GM21515 (cell line): ENCODE measurements at regions not wholly inside any gene's neighbourhood (a gene's known extent, or its start where the extent isn't known, plus 50 kb on each side); places are given as distances from the start of the nearest gene placed in this dataset.

Experiments used
- ATAC-seq: cut with Tn5 transposase; IDR thresholded peaks from one replicate; pipeline ENCODE4 v1.9.1; 2021; ENCODE audit not compliant: unreplicated experiment

DNA sequence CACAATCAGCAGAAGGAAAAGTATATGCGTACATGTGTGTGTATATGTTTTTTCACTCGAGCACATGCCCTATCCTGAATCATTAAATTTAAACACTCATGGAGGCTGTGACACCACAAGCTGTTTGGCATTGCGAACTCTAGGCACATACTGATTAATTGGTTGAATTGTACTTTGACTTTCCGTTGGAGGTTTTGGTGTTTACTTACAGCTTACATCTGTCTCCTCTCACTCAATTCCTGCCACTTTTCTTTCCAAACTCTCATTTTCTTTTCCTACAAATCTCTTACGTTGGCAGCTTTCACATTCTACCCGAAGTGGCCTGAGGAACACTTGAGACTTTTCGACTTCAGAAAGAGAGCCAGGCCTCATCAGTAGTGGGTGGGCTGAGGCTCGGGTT, 434.1 kb upstream of the SEMA6D start:
- ATAC-seq = no peak

- ATAC-seq = no peak
These were observed 428.5 kb upstream of the SEMA6D start for GRCh38 chr15:47288794-47289193.

GRCh38 chr15:47289656-47290055, 427.6 kb upstream of the SEMA6D start:
- no peak for ATAC-seq

GRCh38 chr15:47291767-47292166, 425.5 kb upstream of the SEMA6D start:
- ATAC-seq = no peak

- ATAC-seq = no peak
These were observed 424.6 kb upstream of the SEMA6D start for GRCh38 chr15:47292638-47293190.

DNA sequence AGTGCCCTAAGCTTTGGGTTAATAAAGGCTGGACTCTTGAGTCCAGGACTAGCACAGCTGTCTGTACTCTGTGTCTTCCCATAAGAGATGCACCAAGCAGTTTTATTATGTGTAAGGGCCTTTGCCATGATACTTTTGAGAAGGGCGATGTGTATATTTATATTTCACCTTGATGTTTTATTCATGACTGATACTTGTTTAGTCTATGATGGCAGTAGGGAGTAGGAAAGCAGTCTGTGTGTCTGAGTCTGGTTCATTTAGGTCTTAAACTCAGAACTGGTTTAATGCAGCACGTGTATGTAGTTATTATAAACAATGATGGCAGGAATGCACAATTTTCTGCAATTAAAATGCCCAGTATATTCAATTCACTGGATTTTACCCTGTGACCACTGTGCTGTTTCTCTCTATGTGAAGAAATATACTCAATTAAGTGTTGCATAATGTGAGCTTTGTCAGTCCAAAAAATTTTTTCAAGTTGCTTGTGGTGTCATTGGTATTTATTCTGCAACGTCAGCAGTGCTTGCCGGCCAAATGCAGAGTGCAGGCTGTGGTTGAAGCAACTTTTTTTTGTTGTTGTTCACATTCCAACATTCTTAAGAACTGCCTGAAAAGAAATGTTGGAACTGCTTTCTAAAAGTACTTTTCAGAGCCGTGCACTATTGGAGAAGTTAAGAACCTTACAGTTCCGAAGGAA, 423.7 kb upstream of the SEMA6D start:
- no peak for ATAC-seq

DNA sequence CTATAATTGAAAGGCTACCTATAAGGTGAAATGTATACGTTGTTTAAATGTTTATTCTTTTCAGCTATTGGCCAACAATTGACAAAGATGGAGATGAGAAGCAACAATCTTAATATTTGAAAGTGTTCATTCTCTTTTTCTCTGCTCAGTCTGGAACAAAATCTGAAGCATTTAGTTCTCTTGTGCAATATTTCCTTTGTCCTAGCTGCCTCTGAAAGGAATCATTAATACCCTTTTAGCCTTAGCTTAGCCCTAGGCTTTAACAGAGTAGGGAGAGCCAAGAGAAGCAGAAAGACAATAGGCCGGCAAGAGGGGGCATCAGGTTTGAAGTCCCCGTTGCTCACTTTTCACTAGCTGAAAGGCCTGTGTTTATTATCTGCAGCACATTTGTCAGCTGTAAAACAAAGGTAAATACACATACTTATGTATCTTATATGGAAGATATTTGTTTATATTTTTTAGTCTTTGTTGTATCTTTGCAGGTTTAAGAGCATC, 422.5 kb upstream of the SEMA6D start:
- ATAC-seq = no peak

DNA sequence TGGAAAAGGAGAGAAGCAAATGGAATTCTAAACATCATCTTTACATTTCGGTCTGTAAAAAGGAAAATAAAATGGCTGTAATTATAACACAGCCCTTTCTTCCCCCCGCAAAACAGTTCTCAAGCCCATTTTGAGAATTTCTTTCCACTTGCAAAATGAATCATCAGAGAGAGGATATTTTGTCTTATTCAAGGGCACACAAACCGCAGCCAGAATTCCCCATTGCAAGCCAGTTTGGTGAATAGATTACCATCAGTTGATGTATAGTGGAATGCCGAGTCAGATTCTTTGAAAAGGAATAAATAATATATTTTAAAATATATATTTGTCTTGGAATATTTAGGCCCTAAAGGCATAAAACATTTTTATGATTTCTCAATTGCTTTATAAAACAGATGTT, 420.4 kb upstream of the SEMA6D start:
- no peak for ATAC-seq

- ATAC-seq = no peak
These were observed 417.4 kb upstream of the SEMA6D start for GRCh38 chr15:47299846-47300434.

GRCh38 chr15:47300596-47300995, 416.7 kb upstream of the SEMA6D start:
- no peak for ATAC-seq

DNA sequence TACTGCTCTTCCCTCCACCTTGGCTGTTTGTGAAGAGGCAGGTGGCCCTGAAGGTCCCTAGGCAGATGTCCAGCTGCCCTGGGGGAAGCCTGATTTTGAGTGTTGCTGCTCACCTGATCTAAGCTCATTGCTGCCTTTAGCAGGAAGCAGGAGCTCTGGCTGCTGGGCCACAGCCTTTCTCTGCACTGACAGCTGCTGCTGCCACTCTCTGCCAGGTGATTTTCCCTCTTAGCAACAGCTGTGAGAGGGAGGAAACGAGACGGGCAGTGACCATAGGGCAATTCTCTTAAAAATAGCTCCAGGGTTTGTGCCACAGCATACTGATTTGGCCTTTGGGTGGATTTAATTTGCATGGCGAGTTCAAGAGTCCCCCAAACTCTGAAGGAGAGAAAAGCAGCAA, 415.8 kb upstream of the SEMA6D start:
- ATAC-seq = no peak

- ATAC-seq = no peak
These were observed 412.6 kb upstream of the SEMA6D start for GRCh38 chr15:47304656-47305055.

DNA sequence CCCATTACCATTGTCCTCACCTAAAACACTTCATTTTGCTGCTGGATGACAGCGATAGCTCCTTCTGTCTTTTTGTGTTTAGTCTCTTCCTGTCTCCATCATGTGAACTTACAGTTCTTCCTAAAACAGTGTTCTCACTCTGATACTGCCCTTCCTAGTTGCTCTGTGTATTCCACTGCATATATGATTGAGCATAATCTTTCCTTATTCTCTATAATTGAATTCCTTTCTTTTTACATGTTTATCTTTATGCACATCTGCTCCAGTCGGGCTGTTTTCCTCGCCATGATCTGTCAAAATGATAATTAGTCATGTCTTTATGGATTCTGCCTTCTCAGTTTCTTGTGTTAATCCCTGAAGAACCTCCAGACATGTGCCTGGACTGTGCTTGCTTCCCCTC, 405.1 kb upstream of the SEMA6D start:
- ATAC-seq = no peak

- no peak for ATAC-seq
These were observed 390.6 kb upstream of the SEMA6D start for GRCh38 chr15:47326410-47327333.

GRCh38 chr15:47331829-47332393, 385.4 kb upstream of the SEMA6D start:
- no peak for ATAC-seq

- ATAC-seq = no peak
These were observed 384.8 kb upstream of the SEMA6D start for GRCh38 chr15:47332481-47332880.

DNA sequence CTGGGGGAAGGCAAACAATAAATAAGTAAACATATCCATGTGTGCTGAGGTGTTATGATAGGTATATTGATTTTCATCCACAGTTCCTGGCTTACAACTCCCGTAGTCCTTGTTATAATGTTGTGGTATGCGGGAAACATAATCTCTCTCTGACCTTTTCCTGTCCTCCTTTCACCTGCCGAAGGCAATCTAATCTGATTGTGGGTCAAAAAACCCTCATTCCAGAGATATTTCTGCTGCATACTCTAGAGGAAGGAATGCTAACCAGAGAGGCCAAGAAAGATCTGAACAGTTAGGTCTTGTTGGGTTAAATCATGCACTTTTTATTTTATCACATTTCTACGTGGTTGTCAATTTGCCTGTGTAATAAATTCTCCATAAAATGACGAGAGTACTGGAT, 383.6 kb upstream of the SEMA6D start:
- ATAC-seq = no peak

DNA sequence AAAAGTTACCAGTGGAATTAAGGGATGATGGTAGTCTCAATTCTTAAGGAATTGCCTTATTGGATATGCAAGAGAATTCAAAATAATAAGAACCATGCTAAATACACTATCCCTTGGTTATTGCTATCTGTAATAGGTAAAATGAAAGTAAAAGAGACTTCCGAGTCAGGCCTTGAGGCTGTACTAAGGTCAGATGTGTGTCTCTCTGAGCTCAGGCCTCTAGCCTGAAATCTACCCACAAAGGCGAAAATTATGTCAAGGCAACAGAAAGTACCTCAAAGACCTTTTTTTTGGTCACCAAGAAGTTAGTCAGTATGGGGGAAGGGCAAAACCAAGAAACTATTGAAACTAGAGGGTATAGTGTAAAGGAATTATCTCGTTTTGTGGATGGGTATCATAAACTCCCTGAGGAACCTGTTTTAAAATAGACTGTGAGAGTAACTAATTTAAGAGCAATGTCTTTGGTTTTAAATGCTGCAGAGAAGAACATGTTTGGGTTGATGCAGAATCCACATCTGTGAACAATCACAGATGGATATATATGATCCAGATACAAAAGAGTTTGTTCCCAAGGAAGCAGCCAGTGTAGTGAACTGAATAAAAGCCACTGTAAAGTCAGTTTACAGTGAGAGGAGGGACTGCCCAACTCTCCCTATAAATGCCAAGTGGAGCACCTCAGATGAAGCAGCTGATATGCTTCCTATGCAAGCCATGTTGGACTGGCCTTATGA, 382.3 kb upstream of the SEMA6D start:
- no peak for ATAC-seq

DNA sequence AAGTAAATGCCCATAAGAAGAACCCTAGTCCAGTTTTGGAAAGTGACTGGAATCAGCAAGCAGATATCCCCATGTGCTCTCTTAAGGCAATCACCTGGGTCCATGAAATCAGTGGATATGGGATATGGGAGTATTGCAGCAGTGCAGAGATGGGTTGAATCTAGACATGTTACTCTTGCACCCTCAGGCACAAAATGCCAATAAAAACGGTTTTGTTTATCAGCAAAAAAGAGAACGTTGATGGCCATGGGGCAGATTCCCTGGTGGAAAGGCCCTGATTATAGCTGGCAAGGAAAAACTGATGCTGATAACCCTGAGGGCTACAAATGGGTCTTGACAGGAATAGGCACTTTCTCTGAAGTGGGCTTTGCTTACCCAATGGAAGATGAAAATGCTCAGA, 380.2 kb upstream of the SEMA6D start:
- no peak for ATAC-seq

DNA sequence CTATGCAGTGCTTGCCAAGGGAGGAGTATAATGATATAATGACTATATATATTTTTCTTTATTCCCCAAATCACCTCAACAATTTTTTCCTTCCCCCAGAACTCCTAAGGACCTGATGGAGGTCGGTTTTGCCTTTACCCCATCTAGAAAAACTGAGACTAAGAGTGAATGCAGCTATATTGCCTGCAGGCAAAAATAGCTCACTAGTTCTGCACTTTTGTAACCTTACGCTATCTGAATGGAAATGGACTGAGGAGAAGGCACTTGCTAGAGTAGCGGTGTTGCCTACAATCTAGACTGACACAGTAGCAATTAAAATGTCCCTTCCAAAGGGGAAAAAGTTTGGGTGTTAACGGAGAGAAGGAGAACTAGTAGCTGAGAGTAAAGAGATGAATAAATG, 379.5 kb upstream of the SEMA6D start:
- ATAC-seq = no peak
